CD4-positive, alpha-beta T cell (primary cell): ENCODE measurements at regions not wholly inside any gene's neighbourhood (a gene's known extent, or its start where the extent isn't known, plus 50 kb on each side); places are given as distances from the start of the nearest gene placed in this dataset.

Experiments
- ATAC-seq: fragments of 200-7000 bp; cut with Tn5 transposase; one replicate; pipeline ENCODE4 v1.10.0; 2022; ENCODE audit warnings: mild to moderate bottlenecking; ENCODE audit not compliant: poor library complexity
- CTCF ChIA-PET: fragments of 350-600 bp; sonication (Branson Sonifier 250); formaldehyde crosslinking; loops from one replicate; lab custom pipeline; 2021; ENCODE audit warnings: antibody characterized with exemption, inconsistent platforms; lab: Charles Lee
- POLR2A ChIA-PET: fragments of 350-600 bp; sonication (Branson Sonifier 250); formaldehyde crosslinking; loops from one replicate; lab custom pipeline; 2021; ENCODE audit warnings: antibody characterized with exemption, inconsistent platforms; lab: Charles Lee
- DNase-seq, 14 experiments: peaks; one replicate each; pipeline ENCODE4 v3.0.0-alpha.2; 2013 to 2020; ENCODE audit warnings: mixed read lengths in 2 of 14
- H3K27ac ChIP-seq, 2 donors: one replicate each; pipeline versions ENCODE4 v1.5.1 to v1.7.0; 2013; ENCODE audit warnings: low read length in 2 of 2, low read depth in 1 of 2, mild to moderate bottlenecking in 1 of 2
- H3K27me3 ChIP-seq, 2 experiments: 1 replicate in 1 of 2; 2 replicates in 1 of 2; pipeline versions ENCODE4 v1.6.1 to v1.7.0; 2013; ENCODE audit warnings: low read length in 2 of 2, control low read depth in 1 of 2, mild to moderate bottlenecking in 1 of 2, moderate library complexity in 1 of 2; ENCODE audit not compliant: insufficient read depth in 2 of 2, control insufficient read depth in 1 of 2
- H3K36me3 ChIP-seq: one replicate; pipeline ENCODE4 v1.6.1; 2013; ENCODE audit warnings: low read length, control low read depth; ENCODE audit not compliant: insufficient read depth
- H3K4me1 ChIP-seq: one replicate; pipeline ENCODE4 v1.6.1; 2013; ENCODE audit warnings: low read length, control low read depth; ENCODE audit not compliant: insufficient read depth
- H3K4me3 ChIP-seq: one replicate; pipeline ENCODE4 v1.5.1; 2013; ENCODE audit warnings: mild to moderate bottlenecking, low read length, moderate library complexity
- H3K9me3 ChIP-seq, 2 experiments: 1 replicate in 1 of 2; 2 replicates in 1 of 2; pipeline versions ENCODE4 v1.6.1 to v1.7.0; 2013; ENCODE audit warnings: low read length in 2 of 2, mild to moderate bottlenecking in 2 of 2, control low read depth in 1 of 2, moderate library complexity in 1 of 2; ENCODE audit not compliant: control insufficient read depth in 1 of 2, insufficient read depth in 1 of 2
- H3K27ac Mint-ChIP-seq: one replicate; pipeline ENCODE4 v1.8.0; 2020; ENCODE audit warnings: mixed read lengths
- H3K27me3 Mint-ChIP-seq: one replicate; pipeline ENCODE4 v1.8.0; 2021; ENCODE audit warnings: mixed read lengths
- H3K36me3 Mint-ChIP-seq: one replicate; pipeline ENCODE4 v1.8.0; 2021; ENCODE audit warnings: low read depth, mixed read lengths
- H3K4me1 Mint-ChIP-seq: one replicate; pipeline ENCODE4 v1.8.0; 2021; ENCODE audit warnings: low read depth, mixed read lengths
- H3K4me3 Mint-ChIP-seq: one replicate; pipeline ENCODE4 v1.8.0; 2020; ENCODE audit warnings: mild to moderate bottlenecking, mixed read lengths
- H3K9me3 Mint-ChIP-seq: one replicate; pipeline ENCODE4 v1.8.0; 2020; ENCODE audit warnings: mixed read lengths
- CTCF ChIP-seq: fragments of 200-600 bp; IDR thresholded peaks from one replicate; pipeline ENCODE4 v1.8.0; 2022; ENCODE audit warnings: antibody characterized with exemption, mild to moderate bottlenecking
- intact Hi-C, 2 experiments: fragments of 100-400 bp; cut with DNase I in 1 of 2; cut with micrococcal nuclease in 1 of 2; formaldehyde crosslinking; loops; one replicate each; pipeline versions ENCODE4 v1.15.1 to v1.9.0; 2023 to 2025; cut with DNase I, micrococcal nuclease

- intact Hi-C loops = no loop called here
- ChIA-PET CTCF (no interaction called here), POLR2A (no interaction called here)
Measured at GRCh38 chr6:50202766-50203165, 153.0 kb upstream of the DEFB112 start.

GRCh38 chr6:50211582-50211981 lies 161.9 kb upstream of the DEFB112 start:
- H3K36me3 Mint-ChIP-seq = no peaks in the 10 kb centered on the region
- H3K9me3 ChIP-seq = no peaks in the 10 kb centered on the region
- no peaks in the 10 kb centered on the region for H3K27me3 ChIP-seq
- DNase-seq = no peak
- H3K4me1 ChIP-seq = no peaks in the 10 kb centered on the region
- intact Hi-C loops = no loop called here
- H3K27ac Mint-ChIP-seq = no peak overlapping the region
- peaks cover 2% of the 10 kb centered on the region for H3K9me3 Mint-ChIP-seq
- ChIA-PET POLR2A (no interaction called here), CTCF (no interaction called here)
- H3K4me1 Mint-ChIP-seq = no peaks in the 10 kb centered on the region
- TF ChIP-seq CTCF = no peak
- no peak overlapping the region for H3K4me3 ChIP-seq
- no peak overlapping the region for H3K4me3 Mint-ChIP-seq
- no peak for ATAC-seq
- no peak overlapping the region for H3K27ac ChIP-seq
- no peaks in the 10 kb centered on the region for H3K27me3 Mint-ChIP-seq
- H3K36me3 ChIP-seq = no peaks in the 10 kb centered on the region

More at GRCh38 chr6:50202766-50203165, 153.0 kb upstream of the DEFB112 start:
- Histone ChIP-seq H3K36me3 (no peaks in the 10 kb centered on the region), H3K27me3 (no peaks in the 10 kb centered on the region), H3K4me1 (no peaks in the 10 kb centered on the region), H3K27ac (no peak overlapping the region), H3K9me3 (no peaks in the 10 kb centered on the region), H3K4me3 (no peak overlapping the region)
- Mint-ChIP-seq H3K27me3 (no peaks in the 10 kb centered on the region), H3K9me3 (peaks cover 2% of the 10 kb centered on the region), H3K4me1 (no peaks in the 10 kb centered on the region), H3K36me3 (no peaks in the 10 kb centered on the region), H3K4me3 (no peak overlapping the region), H3K27ac (no peak overlapping the region)
- no peak for TF ChIP-seq CTCF
- DNase-seq = no peak
- no peak for ATAC-seq

GRCh38 chr6:50213146-50213545 lies 163.4 kb upstream of the DEFB112 start:
- ChIA-PET POLR2A (no interaction called here), CTCF (no interaction called here)
- H3K27me3 ChIP-seq = no peaks in the 10 kb centered on the region
- no peak for ATAC-seq
- no peak overlapping the region for H3K4me3 ChIP-seq
- no peak for DNase-seq
- H3K9me3 Mint-ChIP-seq = peaks cover 2% of the 10 kb centered on the region
- intact Hi-C loops = no loop called here
- no peak overlapping the region for H3K27ac Mint-ChIP-seq
- TF ChIP-seq CTCF = no peak
- peaks cover 0 to 3% of the 10 kb centered on the region in 2 experiments for H3K9me3 ChIP-seq
- no peaks in the 10 kb centered on the region for H3K27me3 Mint-ChIP-seq
- no peak overlapping the region for H3K4me3 Mint-ChIP-seq
- H3K4me1 ChIP-seq = no peaks in the 10 kb centered on the region
- H3K27ac ChIP-seq = no peak overlapping the region
- no peaks in the 10 kb centered on the region for H3K36me3 ChIP-seq
- no peaks in the 10 kb centered on the region for H3K36me3 Mint-ChIP-seq
- no peaks in the 10 kb centered on the region for H3K4me1 Mint-ChIP-seq
